H1 (cell line): ENCODE measurements at regions not wholly inside any gene's neighbourhood (a gene's known extent, or its start where the extent isn't known, plus 50 kb on each side); places are given as distances from the start of the nearest gene placed in this dataset.
"Not testable (repeated sequence)": the region's sequence is repeated elsewhere in the genome, so short reads cannot be mapped to it uniquely, and the experiment has no call there.

Experiments used
- EZH2 ChIP-seq: fragments of 200-600 bp; sonication (generic); IDR thresholded peaks from 2 replicates; pipeline ENCODE4 v1.7.1; 2012; ENCODE audit warnings: low read depth, mild to moderate bottlenecking, moderate library complexity, low read length, inconsistent platforms; ENCODE audit not compliant: severe bottlenecking
- JUND ChIP-seq: IDR thresholded peaks from 2 replicates; pipeline ENCODE4 v1.6.1; 2011; ENCODE audit warnings: mild to moderate bottlenecking, improper control_type of control experiment, low read length
- POLR2A ChIP-seq, 2 experiments: IDR thresholded peaks; 1 replicate in 1 of 2; 2 replicates in 1 of 2; pipeline ENCODE4 v1.6.1; 2011; ENCODE audit warnings: low read depth in 2 of 2, low read length in 2 of 2, mild to moderate bottlenecking in 2 of 2; ENCODE audit errors: control extremely low read depth in 1 of 2
- TF ChIP-seq, protein P1 (sequence below): IDR thresholded peaks from 2 replicates; pipeline ENCODE4 v1.6.1; 2012; ENCODE audit warnings: inconsistent platforms

- TF ChIP-seq JUND; POLR2A (IDR thresholded peaks at IDR 0.05; ENCODE audit: control extremely low read depth in 1 of 2, low read depth in 2 of 2, low read length in 2 of 2); EZH2: not testable (repeated sequence)
- TF ChIP-seq, protein P1, sequence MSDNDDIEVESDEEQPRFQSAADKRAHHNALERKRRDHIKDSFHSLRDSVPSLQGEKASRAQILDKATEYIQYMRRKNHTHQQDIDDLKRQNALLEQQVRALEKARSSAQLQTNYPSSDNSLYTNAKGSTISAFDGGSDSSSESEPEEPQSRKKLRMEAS = not testable (repeated sequence)
Measured at GRCh38 chr13:64558031-64558430, 2672.1 kb downstream of the PCDH9 start.
